Endothelial cell of umbilical vein (primary cell): ENCODE measurements at regions not wholly inside any gene's neighbourhood (a gene's known extent, or its start where the extent isn't known, plus 50 kb on each side); places are given as distances from the start of the nearest gene placed in this dataset.

Source experiments
- BruUV-seq: library from RNA; stranded (reverse); fragments of 400-500 nt; replicated peaks from 2 replicates; lab custom pipeline; 2021; lab: Mats Ljungman, UMichigan
- CTCF ChIA-PET: fragments of 300-600, 350-600 bp; sonication (Branson Sonifier 250); formaldehyde crosslinking; loops from one replicate; lab custom pipeline; 2021; ENCODE audit warnings: antibody characterized with exemption, inconsistent platforms; lab: Charles Lee
- POLR2A ChIA-PET: fragments of 300-600, 350-600 bp; sonication (Branson Sonifier 250); formaldehyde crosslinking; loops from one replicate; lab custom pipeline; 2021; ENCODE audit warnings: antibody characterized with exemption, inconsistent platforms; lab: Charles Lee
- DNase-seq: peaks from one replicate; pipeline ENCODE4 v3.0.0-alpha.2; 2011; ENCODE audit warnings: low read depth, low spot score
- FAIRE-seq: peaks from 2 replicates; lab custom pipeline; 2011; peaks lifted over from hg19 to GRCh38; lab: Jason Lieb, UNC
- H2AFZ ChIP-seq: 2 replicates; pipeline ENCODE4 v1.6.0; 2012; ENCODE audit warnings: low read depth, low read length, control low read depth, inconsistent platforms
- H3K27ac ChIP-seq: 2 replicates; pipeline ENCODE4 v1.5.1; 2011; ENCODE audit warnings: low read depth, mild to moderate bottlenecking, control low read depth, low read length, moderate library complexity; ENCODE audit not compliant: insufficient read depth
- H3K27me3 ChIP-seq, 2 experiments: 2 replicates each; pipeline versions ENCODE4 v1.6.0 to v1.6.1; 2011; ENCODE audit warnings: low read length in 2 of 2, mixed read lengths in 1 of 2; ENCODE audit not compliant: control insufficient read depth in 2 of 2, insufficient read depth in 2 of 2
- H3K36me3 ChIP-seq, 2 experiments: 2 replicates in 1 of 2; 3 replicates in 1 of 2; pipeline ENCODE4 v1.5.1; 2011; ENCODE audit warnings: low read length in 2 of 2, mild to moderate bottlenecking in 1 of 2, moderate library complexity in 1 of 2; ENCODE audit not compliant: control insufficient read depth in 2 of 2, insufficient read depth in 2 of 2; ENCODE audit errors: extremely low read depth in 1 of 2
- H3K4me1 ChIP-seq: 3 replicates; pipeline ENCODE4 v1.5.1; 2011; ENCODE audit warnings: mild to moderate bottlenecking, low read length; ENCODE audit not compliant: control insufficient read depth, insufficient read depth; ENCODE audit errors: extremely low read depth
- H3K4me2 ChIP-seq: 2 replicates; pipeline ENCODE4 v1.6.1; 2011; ENCODE audit warnings: low read length, control low read depth, mixed read lengths; ENCODE audit not compliant: insufficient read depth
- H3K4me3 ChIP-seq, 3 experiments: fragments of 200-600 bp in 1 of 3; sonication (generic), shearing (Covaris generic) in 1 of 3; replicated peaks in 1 of 3; 2 replicates each; pipeline ENCODE4 v1.5.1; 2011 to 2016; ENCODE audit warnings: control low read depth in 3 of 3, low read length in 3 of 3, mild to moderate bottlenecking in 2 of 3, inconsistent platforms in 1 of 3, low read depth in 1 of 3, moderate library complexity in 1 of 3; ENCODE audit not compliant: insufficient read depth in 1 of 3
- H3K79me2 ChIP-seq: 2 replicates; pipeline ENCODE4 v1.6.0; 2012; ENCODE audit warnings: low read length, inconsistent platforms; ENCODE audit not compliant: control insufficient read depth, insufficient read depth
- H3K9ac ChIP-seq: replicated peaks from 2 replicates; pipeline ENCODE3; 2011; ENCODE audit warnings: low read length, control low read depth; ENCODE audit not compliant: insufficient read depth; ENCODE audit errors: extremely low read depth
- H3K9me1 ChIP-seq: replicated peaks from 3 replicates; pipeline ENCODE4 v1.6.0; 2011; ENCODE audit warnings: mild to moderate bottlenecking, low read length; ENCODE audit not compliant: control insufficient read depth, insufficient read depth; ENCODE audit errors: extremely low read depth
- H3K9me3 ChIP-seq: replicated peaks from 2 replicates; pipeline ENCODE4 v1.5.1; 2012; ENCODE audit warnings: low read length, inconsistent platforms; ENCODE audit not compliant: control insufficient read depth, insufficient read depth
- H4K20me1 ChIP-seq: replicated peaks from 2 replicates; pipeline ENCODE3; 2011; ENCODE audit warnings: mild to moderate bottlenecking, low read length; ENCODE audit not compliant: control insufficient read depth, insufficient read depth; ENCODE audit errors: extremely low read depth
- EZH2 ChIP-seq: IDR thresholded peaks from 2 replicates; pipeline ENCODE4 v1.6.1; 2012; ENCODE audit warnings: borderline replicate concordance, low read depth, mild to moderate bottlenecking, moderate library complexity, low read length, inconsistent platforms; ENCODE audit not compliant: severe bottlenecking
- FOS ChIP-seq: IDR thresholded peaks from 2 replicates; pipeline ENCODE4 v1.6.1; 2011; ENCODE audit warnings: mild to moderate bottlenecking, low read length, moderate library complexity, borderline replicate concordance; ENCODE audit not compliant: insufficient read depth
- GATA2 ChIP-seq: IDR thresholded peaks from 2 replicates; pipeline ENCODE4 v1.7.0; 2011; ENCODE audit warnings: low read depth, mild to moderate bottlenecking, moderate library complexity, mixed read lengths, low read length; ENCODE audit not compliant: insufficient read length, insufficient read depth
- JUN ChIP-seq: IDR thresholded peaks from 2 replicates; pipeline ENCODE4 v1.6.1; 2011; ENCODE audit warnings: borderline replicate concordance, low read depth; ENCODE audit not compliant: insufficient read length, insufficient read depth
- MYC ChIP-seq: IDR thresholded peaks from one replicate; pipeline ENCODE4 v1.6.1; 2011; ENCODE audit warnings: mild to moderate bottlenecking, low read depth, low read length
- POLR2AphosphoS5 ChIP-seq: IDR thresholded peaks from 2 replicates; pipeline ENCODE4 v1.6.1; 2012; ENCODE audit warnings: low read depth, mild to moderate bottlenecking, control low read depth, low read length, moderate library complexity; ENCODE audit not compliant: insufficient read depth
- dilution Hi-C: fragments of 300-500 bp; cut with MboI; formaldehyde crosslinking; loops from one replicate; pipeline ENCODE4 v1.15.0; 2019; ENCODE audit warnings: low sequenced_read_pairs; ENCODE audit not compliant: extremely low pct_ligation_motif_present
- intact Hi-C: fragments of 100-400 bp; cut with micrococcal nuclease; formaldehyde crosslinking; loops from one replicate; pipeline ENCODE4 v1.10.0; 2022
- TF ChIP-seq, protein P1 (sequence below): IDR thresholded peaks from 2 replicates; pipeline ENCODE4 v1.6.1; 2011; ENCODE audit not compliant: insufficient read depth, insufficient read length

DNA sequence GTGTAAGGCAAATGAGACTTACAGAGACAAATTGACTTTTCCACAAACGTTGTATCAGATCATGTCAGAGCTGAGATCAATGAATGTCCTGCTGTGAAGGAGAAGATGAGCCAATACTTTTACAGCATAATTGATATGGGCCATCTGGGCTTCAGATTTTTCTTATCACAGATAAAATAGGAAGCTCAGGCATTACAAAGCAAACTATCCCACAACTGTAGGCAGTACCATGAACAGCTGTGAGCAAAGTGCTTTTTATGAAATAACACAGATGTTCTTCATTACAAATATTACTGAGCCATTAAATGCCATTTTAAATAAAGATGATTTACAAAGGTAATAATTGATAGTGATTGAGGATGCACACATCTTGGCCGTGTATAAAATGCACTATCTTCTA, 852.3 kb downstream of the OTOL1 start:
- Histone ChIP-seq H3K4me2 (no peak overlapping the region), H4K20me1 (no peaks in the 10 kb centered on the region), H3K4me1 (no peaks in the 10 kb centered on the region), H3K27me3 (no peaks in the 10 kb centered on the region), H3K27ac (no peak overlapping the region), H2AFZ (no peak overlapping the region), H3K9ac (no peak overlapping the region), H3K79me2 (no peaks in the 10 kb centered on the region), H3K9me1 (no peaks in the 10 kb centered on the region), H3K9me3 (no peaks in the 10 kb centered on the region), H3K36me3 (no peaks in the 10 kb centered on the region), H3K4me3 (no peak overlapping the region)
- dilution Hi-C loops (no loop called here), intact Hi-C loops (no loop called here)
- no peak for FAIRE-seq
- ChIA-PET CTCF (no interaction called here), POLR2A (no interaction called here)
- no TSS peak for BruUV-seq
- TF ChIP-seq FOS = no peak
- TF ChIP-seq GATA2 = no peak
- TF ChIP-seq, protein P1, sequence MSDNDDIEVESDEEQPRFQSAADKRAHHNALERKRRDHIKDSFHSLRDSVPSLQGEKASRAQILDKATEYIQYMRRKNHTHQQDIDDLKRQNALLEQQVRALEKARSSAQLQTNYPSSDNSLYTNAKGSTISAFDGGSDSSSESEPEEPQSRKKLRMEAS = no peak
- TF ChIP-seq POLR2AphosphoS5 = no peak
- TF ChIP-seq JUN = no peak
- no peak for TF ChIP-seq MYC
- no peak for DNase-seq

DNA sequence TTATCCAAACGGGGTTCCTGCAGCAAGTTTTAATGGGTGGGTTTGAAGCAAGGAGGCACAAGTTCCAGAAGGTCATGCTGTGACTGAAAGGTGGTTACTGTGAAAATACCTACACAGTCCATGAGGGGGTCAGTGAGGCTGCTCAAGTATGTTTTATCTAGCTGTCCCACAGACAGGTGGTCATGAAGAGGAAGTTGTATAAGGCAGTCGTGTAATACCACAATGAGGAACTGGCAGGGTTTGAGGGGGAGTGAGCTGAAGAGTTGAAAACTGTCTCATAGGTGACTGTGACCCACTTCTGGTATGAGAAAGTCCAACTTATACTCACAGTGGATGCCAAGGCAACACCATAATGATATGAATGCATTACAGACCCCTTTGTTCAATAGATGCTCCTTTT, 856.8 kb downstream of the OTOL1 start:
- TF ChIP-seq FOS (no peak), MYC (no peak), JUN (no peak), EZH2 (no peak)
- FAIRE-seq (no peak), DNase-seq (no peak)
- CTCF ChIA-PET = no interaction called here
- Histone ChIP-seq H3K79me2 (no peaks in the 10 kb centered on the region), H3K4me3 (no peak overlapping the region), H3K9me3 (peaks cover 2% of the 10 kb centered on the region), H3K27ac (no peak overlapping the region), H3K9me1 (no peaks in the 10 kb centered on the region), H2AFZ (no peak overlapping the region), H3K27me3 (no peaks in the 10 kb centered on the region), H4K20me1 (no peaks in the 10 kb centered on the region), H3K4me2 (no peak overlapping the region), H3K4me1 (no peaks in the 10 kb centered on the region), H3K36me3 (no peaks in the 10 kb centered on the region), H3K9ac (no peak overlapping the region)
- POLR2A ChIA-PET = no interaction called here
- dilution Hi-C loops (no loop called here), intact Hi-C loops (no loop called here)
- no TSS peak for BruUV-seq
